Erythroblast (primary cell): ENCODE measurements at regions not wholly inside any gene's neighbourhood (a gene's known extent, or its start where the extent isn't known, plus 50 kb on each side); places are given as distances from the start of the nearest gene placed in this dataset.

Experiments used
- GATA1 ChIP-seq: IDR thresholded peaks from 2 replicates; pipeline ENCODE4 v1.6.1; 2011; ENCODE audit warnings: low read depth, mild to moderate bottlenecking, control low read depth, low read length, moderate library complexity
- POLR2A ChIP-seq: IDR thresholded peaks from 2 replicates; pipeline ENCODE4 v1.6.1; 2011; ENCODE audit warnings: mild to moderate bottlenecking, low read length

DNA sequence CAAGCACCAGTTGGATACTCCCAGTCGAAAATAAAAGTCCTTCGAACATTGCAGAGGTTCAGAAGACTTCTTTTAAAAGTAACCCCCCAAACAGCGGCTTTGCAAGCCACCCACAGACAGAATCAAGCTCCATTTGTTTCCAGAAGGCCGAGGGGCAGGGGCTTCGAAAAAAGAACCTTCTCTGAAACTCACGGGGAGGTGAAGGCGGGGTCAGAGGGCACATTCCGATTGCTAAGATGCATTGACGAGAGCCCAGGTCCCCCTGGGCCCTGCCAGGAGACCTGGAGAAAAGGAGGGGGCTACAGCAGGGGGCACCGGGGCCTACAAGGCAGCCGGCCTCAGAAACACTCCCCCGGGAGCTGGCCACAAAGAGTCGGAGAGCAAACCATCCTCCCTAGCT, 306.8 kb downstream of the MN1 start:
- TF ChIP-seq POLR2A, result no peak
- TF ChIP-seq GATA1, result no peak
